ENCODE measurements at regions not wholly inside any gene's neighbourhood (a gene's known extent, or its start where the extent isn't known, plus 50 kb on each side); places are given as distances from the start of the nearest gene placed in this dataset.

GRCh38 chr2:224175538-224175937, 136.5 kb upstream of the SERPINE2 start:
- TF ChIP-seq ESRRA (IDR thresholded peaks at IDR 0.05; ENCODE audit: low read length) (no peak), FOXK2 (IDR thresholded peaks at IDR 0.05) (no peak), TAF1 (IDR thresholded peaks at IDR 0.05; ENCODE audit: borderline replicate concordance, low read depth, low read length) (no peak), BHLHE40 (IDR thresholded peaks at IDR 0.05; ENCODE audit: borderline replicate concordance in 1 of 2, low read depth in 2 of 2, low read length in 1 of 2) (no peak), SIN3A (IDR thresholded peaks at IDR 0.05; ENCODE audit: low read depth, low read length) (no peak), SP1 (IDR thresholded peaks at IDR 0.05; ENCODE audit: low read depth, low read length) (no peak), CTCF (IDR thresholded peaks at IDR 0.05 in 2 of 3, conservative IDR thresholded peaks at IDR 0.05 in 1 of 3; ENCODE audit: control insufficient read depth in 2 of 3, extremely low read depth in 1 of 3, insufficient read depth in 1 of 3, low read depth in 3 of 3, low read length in 3 of 3) (no peak)

Measured in GM12878 (cell line).